H1 (cell line): ENCODE measurements at regions not wholly inside any gene's neighbourhood (a gene's known extent, or its start where the extent isn't known, plus 50 kb on each side); places are given as distances from the start of the nearest gene placed in this dataset.

Experiments
- CTCF ChIA-PET: fragments of 300-600 bp; sonication (Branson Sonifier 250); formaldehyde crosslinking; loops from one replicate; lab custom pipeline; 2021; ENCODE audit not compliant: partially characterized antibody; lab: Charles Lee
- POLR2A ChIA-PET: fragments of 300-600 bp; sonication (Branson Sonifier 250); formaldehyde crosslinking; loops from one replicate; lab custom pipeline; 2021; ENCODE audit warnings: inconsistent platforms; ENCODE audit not compliant: partially characterized antibody; lab: Charles Lee
- DNase-seq, 2 experiments: peaks; one replicate each; pipeline versions ENCODE4 v3.0.0 to v3.0.0-alpha.2; 2010 to 2022; ENCODE audit warnings: low spot score in 2 of 2, low read depth in 1 of 2, mixed read lengths in 1 of 2
- FAIRE-seq: peaks from 2 replicates; lab custom pipeline; 2011; peaks lifted over from hg19 to GRCh38; lab: Jason Lieb, UNC
- H2AFZ ChIP-seq: 2 replicates; pipeline ENCODE4 v1.8.1; 2012; ENCODE audit warnings: low read length, inconsistent platforms
- H2AK5ac ChIP-seq: 2 replicates; pipeline ENCODE4 v1.6.1; 2013; ENCODE audit warnings: low read depth, low read length
- H2BK120ac ChIP-seq: replicated peaks from 2 replicates; pipeline ENCODE3; 2013; ENCODE audit warnings: low read depth, low read length, inconsistent platforms
- H2BK12ac ChIP-seq: 2 replicates; pipeline ENCODE4 v1.6.1; 2013; ENCODE audit warnings: low read depth, low read length
- H2BK15ac ChIP-seq: 2 replicates; pipeline ENCODE4 v1.6.1; 2013; ENCODE audit warnings: low read length
- H2BK20ac ChIP-seq: 2 replicates; pipeline ENCODE4 v1.6.1; 2013; ENCODE audit warnings: low read length
- H2BK5ac ChIP-seq: 2 replicates; pipeline ENCODE4 v1.6.1; 2013; ENCODE audit warnings: low read depth, low read length
- H3K14ac ChIP-seq: 2 replicates; pipeline ENCODE4 v1.6.1; 2013; ENCODE audit warnings: inconsistent platforms; ENCODE audit not compliant: insufficient read length
- H3K18ac ChIP-seq: 2 replicates; pipeline ENCODE4 v1.6.1; 2013; ENCODE audit warnings: low read length; ENCODE audit errors: extremely low read depth
- H3K23ac ChIP-seq: 2 replicates; pipeline ENCODE4 v1.6.1; 2013; ENCODE audit warnings: inconsistent platforms; ENCODE audit not compliant: insufficient read length
- H3K23me2 ChIP-seq: 2 replicates; pipeline ENCODE4 v1.6.1; 2013; ENCODE audit warnings: low read depth, low read length
- H3K27ac ChIP-seq: 2 replicates; pipeline ENCODE4 v1.6.1; 2011; ENCODE audit warnings: low read depth, low read length, inconsistent platforms
- H3K27me3 ChIP-seq, 4 experiments: replicated peaks in 1 of 4; 1 replicate in 1 of 4; 2 replicates in 3 of 4; pipeline versions ENCODE4 v1.6.1 to v1.8.1; 2011 to 2013; ENCODE audit warnings: low read length in 3 of 4, mild to moderate bottlenecking in 3 of 4, inconsistent platforms in 2 of 4, mixed read lengths in 2 of 4, moderate library complexity in 1 of 4; ENCODE audit not compliant: control insufficient read depth in 3 of 4, insufficient read depth in 3 of 4; ENCODE audit errors: extremely low read depth in 1 of 4
- H3K36me3 ChIP-seq, 4 experiments: 2 replicates each; pipeline versions ENCODE4 v1.6.1 to v1.8.1; 2011 to 2013; ENCODE audit warnings: mild to moderate bottlenecking in 4 of 4, low read length in 3 of 4, moderate library complexity in 2 of 4, control low read depth in 1 of 4, inconsistent platforms in 1 of 4; ENCODE audit not compliant: insufficient read depth in 4 of 4, control insufficient read depth in 2 of 4
- H3K4ac ChIP-seq: replicated peaks from 2 replicates; pipeline ENCODE3; 2013; ENCODE audit warnings: low read length, low read depth, mixed read lengths, inconsistent platforms; ENCODE audit not compliant: insufficient read length
- H3K4me1 ChIP-seq, 4 experiments: replicated peaks in 1 of 4; 1 replicate in 1 of 4; 2 replicates in 3 of 4; pipeline versions ENCODE4 v1.6.1 to v1.8.1; 2011 to 2013; ENCODE audit warnings: low read length in 3 of 4, inconsistent platforms in 2 of 4, mixed read lengths in 1 of 4; ENCODE audit not compliant: insufficient read depth in 4 of 4, control insufficient read depth in 3 of 4
- H3K4me2 ChIP-seq, 2 experiments: 2 replicates each; pipeline versions ENCODE4 v1.6.1 to v1.8.1; 2011 to 2013; ENCODE audit warnings: low read depth in 2 of 2, low read length in 2 of 2, control low read depth in 1 of 2, inconsistent platforms in 1 of 2, mild to moderate bottlenecking in 1 of 2; ENCODE audit not compliant: insufficient read depth in 1 of 2
- H3K4me3 ChIP-seq, 4 experiments: fragments of 200-600, 300-600 bp in 1 of 4; sonication (generic), shearing (Covaris generic), sonication (Bioruptor Twin) in 1 of 4; 2 replicates each; pipeline versions ENCODE4 v1.5.1 to v1.8.1; 2011 to 2016; ENCODE audit warnings: low read length in 4 of 4, low read depth in 3 of 4, control low read depth in 2 of 4, inconsistent platforms in 2 of 4, mild to moderate bottlenecking in 2 of 4, mixed read lengths in 1 of 4, moderate library complexity in 1 of 4; ENCODE audit not compliant: insufficient read depth in 2 of 4; ENCODE audit errors: extremely low read depth in 1 of 4
- H3K56ac ChIP-seq: replicated peaks from 2 replicates; pipeline ENCODE3; 2013; ENCODE audit warnings: low read depth, mild to moderate bottlenecking, mixed read lengths, low read length, inconsistent platforms; ENCODE audit not compliant: insufficient read length
- H3K79me1 ChIP-seq: 2 replicates; pipeline ENCODE4 v1.6.1; 2013; ENCODE audit warnings: low read depth, low read length, control low read depth
- H3K79me2 ChIP-seq, 2 experiments: 2 replicates each; pipeline versions ENCODE4 v1.6.1 to v1.8.1; 2012 to 2013; ENCODE audit warnings: low read length in 2 of 2, mild to moderate bottlenecking in 2 of 2, inconsistent platforms in 1 of 2; ENCODE audit not compliant: insufficient read depth in 2 of 2, control insufficient read depth in 1 of 2
- H3K9ac ChIP-seq, 4 experiments: replicated peaks in 1 of 4; 1 replicate in 1 of 4; 2 replicates in 3 of 4; pipeline versions ENCODE4 v1.6.1 to v1.8.1; 2011 to 2013; ENCODE audit warnings: low read depth in 3 of 4, low read length in 3 of 4, control low read depth in 2 of 4, mild to moderate bottlenecking in 2 of 4, moderate library complexity in 2 of 4, inconsistent platforms in 1 of 4; ENCODE audit errors: extremely low read depth in 1 of 4
- H3K9me3 ChIP-seq, 2 experiments: 2 replicates each; pipeline versions ENCODE4 v1.6.1 to v1.8.1; 2012 to 2013; ENCODE audit warnings: mild to moderate bottlenecking in 2 of 2, moderate library complexity in 2 of 2, control low read depth in 1 of 2, inconsistent platforms in 1 of 2, low read depth in 1 of 2, low read length in 1 of 2, mixed read lengths in 1 of 2; ENCODE audit not compliant: insufficient read depth in 2 of 2
- H4K20me1 ChIP-seq, 2 experiments: replicated peaks in 1 of 2; 2 replicates each; pipeline versions ENCODE3 to v1.8.1; 2011 to 2013; ENCODE audit warnings: inconsistent platforms in 2 of 2, low read length in 2 of 2, mild to moderate bottlenecking in 1 of 2; ENCODE audit not compliant: insufficient read depth in 2 of 2, control insufficient read depth in 1 of 2
- H4K5ac ChIP-seq: 2 replicates; pipeline ENCODE4 v1.6.1; 2013; ENCODE audit warnings: low read length, low read depth, mixed read lengths, inconsistent platforms; ENCODE audit not compliant: insufficient read length
- H4K8ac ChIP-seq: 2 replicates; pipeline ENCODE4 v1.8.0; 2013; ENCODE audit warnings: mild to moderate bottlenecking, moderate library complexity, low read length, inconsistent platforms; ENCODE audit not compliant: insufficient read depth; ENCODE audit errors: extremely low read depth
- H4K91ac ChIP-seq: replicated peaks from 2 replicates; pipeline ENCODE3; 2013; ENCODE audit warnings: low read length, mixed read lengths, inconsistent platforms; ENCODE audit not compliant: insufficient read length
- CBX5 ChIP-seq: fragments of 300-800, 300-1000 bp; sonication (generic); IDR thresholded peaks from 2 replicates; pipeline ENCODE4 v1.7.1; 2016; ENCODE audit warnings: antibody characterized with exemption, low read length, low read depth
- WGBS, 2 experiments: shearing (Covaris generic) in 1 of 2; methylation state at CpG; one replicate each; pipeline versions ENCODE4 v1.1.6 to v1.1.7; 2013 to 2015; ENCODE audit warnings: low lambda C conversion rate in 2 of 2, mixed read lengths in 2 of 2, inconsistent platforms in 1 of 2, low coverage in 1 of 2, missing lambda C conversion rate in 1 of 2; ENCODE audit not compliant: insufficient replicate concordance in 2 of 2, insufficient coverage in 1 of 2, insufficient read length in 1 of 2; ENCODE audit errors: extremely low coverage in 1 of 2, missing lambda C conversion rate in 1 of 2; 5-methylcytosine and 5-hydroxymethylcytosine counted together

DNA sequence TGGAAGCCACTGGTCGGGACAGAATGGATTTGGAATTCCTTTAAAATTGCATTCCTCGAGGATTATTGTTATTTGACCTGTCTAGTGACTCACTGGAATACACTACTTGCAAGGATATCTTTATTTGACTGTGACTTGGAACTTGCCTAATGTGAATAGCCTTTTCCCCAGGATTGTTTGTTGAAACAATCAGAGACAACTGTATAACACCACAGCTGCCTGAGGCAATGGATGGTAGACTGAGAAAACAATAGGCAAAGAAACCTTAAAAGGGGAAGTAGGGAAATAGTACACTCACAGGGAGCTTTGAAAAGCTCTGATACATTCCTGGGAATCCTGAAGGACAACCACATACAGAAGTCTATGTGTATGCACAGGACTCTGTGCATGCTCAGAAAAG lies 465.3 kb downstream of the BMP2 start:
- TF ChIP-seq CBX5, result no peak
- Histone ChIP-seq H2BK12ac (no peak overlapping the region), H3K9me3 (peaks cover 7 to 10% of the 10 kb centered on the region in 2 experiments; a peak in 2 of 4 replicates), H3K4me2 (no peak overlapping the region), H4K91ac (no peak overlapping the region), H3K4ac (no peak overlapping the region), H3K14ac (no peak overlapping the region), H2BK15ac (no peak overlapping the region), H2BK120ac (no peak overlapping the region), H3K4me1 (no peaks in the 10 kb centered on the region), H2BK5ac (no peak overlapping the region), H4K5ac (no peak overlapping the region), H3K27ac (no peak overlapping the region), H3K27me3 (no peaks in the 10 kb centered on the region), H2AFZ (no peak overlapping the region), H3K18ac (no peak overlapping the region), H3K23ac (no peak overlapping the region), H2BK20ac (no peak overlapping the region), H3K23me2 (no peaks in the 10 kb centered on the region), H3K79me2 (no peaks in the 10 kb centered on the region), H2AK5ac (no peak overlapping the region), H3K9ac (no peak overlapping the region), H4K20me1 (no peaks in the 10 kb centered on the region), H3K79me1 (no peaks in the 10 kb centered on the region), H3K56ac (no peak overlapping the region), H3K4me3 (no peak overlapping the region), H3K36me3 (peaks cover 0 to 5% (median 0%) of the 10 kb centered on the region in 4 experiments; a peak in 1 of 8 replicates), H4K8ac (no peak overlapping the region)
- DNase-seq (no peak), FAIRE-seq (no peak)
- CTCF ChIA-PET, result interaction anchor here (1.3 kb wide), 1 partner anchor 16 kb away, joined by 4 read pairs; no protein-coding TSS in a partner anchor
- POLR2A ChIA-PET, result no interaction called here
- WGBS, 2 experiments, result 89% methylated on average over 2 of the region's 2 CpGs; no CpG with 5 or more reads in 1 of the 2 experiments
